SK-N-MC (cell line): ENCODE measurements at regions not wholly inside any gene's neighbourhood (a gene's known extent, or its start where the extent isn't known, plus 50 kb on each side); places are given as distances from the start of the nearest gene placed in this dataset.

Source experiments
- DNase-seq: peaks from one replicate; pipeline ENCODE4 v3.0.0-alpha.2; 2011; ENCODE audit warnings: low read depth, low spot score
- H3K27ac ChIP-seq: fragments of 200-600 bp; sonication (generic); 2 replicates; pipeline ENCODE4 v1.5.1; 2016; ENCODE audit warnings: mixed run types
- H3K36me3 ChIP-seq: fragments of 200-600 bp; sonication (generic); 2 replicates; pipeline ENCODE4 v1.6.1; 2017; ENCODE audit warnings: antibody characterized with exemption, low read length, mixed read lengths; ENCODE audit not compliant: insufficient read depth
- H3K4me3 ChIP-seq: fragments of 200-600 bp; sonication (generic); 2 replicates; pipeline ENCODE4 v1.5.1; 2016
- H3K9ac ChIP-seq: fragments of 200-600 bp; sonication (generic); 2 replicates; pipeline ENCODE4 v1.8.0; 2017; ENCODE audit warnings: mixed run types, mixed read lengths; ENCODE audit not compliant: insufficient read length
- H3K9me3 ChIP-seq: fragments of 200-600 bp; sonication (generic); 2 replicates; pipeline ENCODE4 v1.6.1; 2017; ENCODE audit warnings: low read depth, mild to moderate bottlenecking, antibody characterized with exemption, low read length, moderate library complexity, mixed read lengths
- EZH2 ChIP-seq: fragments of 200-600 bp; sonication (generic); IDR thresholded peaks from one replicate; pipeline ENCODE4 v1.6.1; 2017; ENCODE audit warnings: antibody characterized with exemption
- FOXP2 ChIP-seq: optimal IDR thresholded peaks from 2 replicates; pipeline ENCODE3; 2011; ENCODE audit warnings: mild to moderate bottlenecking, moderate library complexity; ENCODE audit not compliant: insufficient read depth; ENCODE audit errors: extremely low read length, control extremely low read depth
- POLR2AphosphoS5 ChIP-seq: IDR thresholded peaks from 2 replicates; pipeline ENCODE4 v1.6.1; 2012; ENCODE audit warnings: mild to moderate bottlenecking, low read depth, low read length, borderline replicate concordance

DNA sequence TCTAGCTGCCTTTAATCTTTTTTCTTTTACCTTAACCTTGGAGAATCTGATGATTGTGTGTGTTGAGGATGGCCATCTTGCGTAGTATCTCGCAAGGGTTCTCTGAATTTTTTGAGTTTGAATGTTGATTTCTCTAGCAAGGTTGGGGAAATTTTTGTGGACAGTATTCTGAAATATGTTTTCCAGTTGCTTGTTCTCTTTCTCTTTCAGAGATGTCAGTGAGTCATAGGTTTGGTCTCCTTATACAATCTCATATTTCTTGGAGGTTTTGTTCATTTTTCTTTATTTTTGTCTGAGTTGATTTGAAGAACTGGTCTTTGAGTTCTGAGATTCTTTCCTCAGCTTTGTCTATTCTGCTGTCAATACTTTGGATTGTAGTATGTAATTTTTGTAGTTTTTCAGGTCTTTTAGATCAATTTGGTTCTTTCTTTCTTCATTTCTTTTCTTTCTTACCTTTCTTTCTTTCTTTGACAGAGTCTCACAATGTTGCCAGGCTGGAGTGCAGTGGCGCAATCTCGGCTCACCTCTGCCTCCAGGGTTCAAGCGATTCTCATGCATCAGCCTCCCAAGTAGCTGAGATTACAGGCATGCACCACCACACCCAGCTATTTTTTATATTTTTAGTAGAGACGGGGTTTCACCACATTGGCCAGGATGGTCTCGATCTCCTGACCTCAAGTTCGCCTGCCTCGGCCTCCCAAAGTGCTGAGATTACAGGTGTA is 366.4 kb upstream of the RASGRP1 start:
- no peaks in the 10 kb centered on the region for H3K9me3 ChIP-seq
- TF ChIP-seq EZH2 (no peak), POLR2AphosphoS5 (no peak), FOXP2 (no peak)
- no peak for DNase-seq
- no peak overlapping the region for H3K9ac ChIP-seq
- H3K27ac ChIP-seq, result no peak overlapping the region
- H3K4me3 ChIP-seq, result no peak overlapping the region
- no peaks in the 10 kb centered on the region for H3K36me3 ChIP-seq

DNA sequence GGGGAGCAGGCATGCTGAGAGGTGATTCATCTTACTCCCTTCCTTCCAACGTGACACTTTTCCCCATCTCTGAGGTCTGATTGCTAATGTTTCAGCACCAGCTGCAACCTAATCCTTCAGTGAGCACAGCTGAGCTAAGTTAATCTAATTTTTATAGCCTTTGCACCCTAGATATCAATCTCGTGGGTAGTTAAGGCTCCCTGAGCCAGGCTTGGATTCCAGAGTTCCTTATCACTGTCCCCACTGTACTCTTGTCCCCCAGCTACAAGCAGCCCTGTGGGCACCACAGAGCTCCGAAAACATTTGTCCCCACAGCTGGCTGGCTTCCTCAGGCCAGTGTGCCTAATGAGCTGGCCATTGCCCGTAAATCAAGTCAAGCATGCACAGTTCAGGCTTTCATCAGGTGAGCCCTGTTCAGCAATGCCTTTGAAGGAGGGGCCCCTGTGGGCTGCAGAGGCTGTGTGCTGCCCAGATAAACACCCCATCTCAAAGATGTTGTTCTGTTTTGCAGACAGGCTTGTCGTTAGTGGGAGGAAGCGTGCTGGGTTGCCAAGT is 376.9 kb upstream of the RASGRP1 start:
- no peak overlapping the region for H3K4me3 ChIP-seq
- H3K36me3 ChIP-seq, result no peaks in the 10 kb centered on the region
- H3K9ac ChIP-seq, result no peak overlapping the region
- DNase-seq, result no peak
- no peak for TF ChIP-seq FOXP2
- TF ChIP-seq EZH2, result no peak
- no peak for TF ChIP-seq POLR2AphosphoS5
- no peaks in the 10 kb centered on the region for H3K9me3 ChIP-seq
- H3K27ac ChIP-seq, result no peak overlapping the region

DNA sequence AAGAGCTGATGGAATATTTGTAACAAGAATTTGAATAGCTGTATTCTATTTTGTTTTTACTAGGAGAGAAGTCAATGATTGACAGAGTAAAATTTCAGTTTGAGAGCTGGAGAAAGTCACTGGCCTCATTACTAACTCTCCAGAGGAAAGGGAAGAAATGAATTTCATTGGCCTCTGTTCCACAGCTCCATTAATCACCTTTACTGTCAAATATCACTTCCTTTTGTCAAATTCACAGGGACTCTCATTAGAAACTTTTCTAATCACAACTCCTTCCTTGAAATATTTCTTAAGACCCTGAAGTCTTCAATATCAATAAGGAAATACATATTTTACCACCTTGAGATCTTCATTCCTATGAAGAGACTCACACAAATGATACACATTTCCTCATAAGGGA is 379.9 kb upstream of the RASGRP1 start:
- TF ChIP-seq EZH2, result no peak
- Histone ChIP-seq H3K36me3 (no peaks in the 10 kb centered on the region), H3K27ac (no peak overlapping the region), H3K9me3 (no peaks in the 10 kb centered on the region), H3K9ac (no peak overlapping the region), H3K4me3 (no peak overlapping the region)
- DNase-seq, result no peak

DNA sequence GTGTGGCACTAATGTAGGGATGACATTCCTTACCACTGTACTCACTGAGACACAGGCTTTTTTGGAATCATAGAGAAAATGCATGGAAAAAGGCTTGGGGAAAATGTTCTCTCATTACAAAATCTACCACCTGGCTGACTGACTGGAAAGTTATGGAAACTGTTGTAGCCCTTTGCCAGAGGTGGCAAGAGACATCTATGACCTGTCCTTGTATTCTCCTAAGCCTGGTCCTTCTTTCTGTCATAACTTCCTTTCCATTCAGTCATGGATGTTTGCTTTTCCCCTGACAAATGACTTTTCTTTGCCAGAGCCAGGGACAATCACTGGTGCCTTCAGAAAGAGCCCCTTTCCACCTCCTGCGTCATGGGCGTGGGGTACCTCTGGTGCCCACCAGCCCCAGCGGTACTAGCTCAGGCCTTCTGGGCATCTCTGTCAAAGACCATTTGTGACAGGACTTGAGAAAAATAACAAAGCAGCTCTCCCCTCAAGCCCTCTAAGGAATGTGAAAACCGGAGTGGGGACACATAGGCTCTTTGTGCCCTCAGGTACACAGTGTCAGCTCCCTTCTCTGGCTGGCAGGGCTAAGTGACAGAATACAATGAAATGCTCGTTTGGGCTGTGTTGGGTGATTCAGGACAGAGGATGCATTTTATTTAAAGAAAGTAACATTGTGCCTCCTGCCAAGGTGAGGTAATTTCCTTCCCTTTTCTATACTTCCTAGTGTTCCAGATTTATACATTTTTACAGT is 381.1 kb upstream of the RASGRP1 start:
- H3K9ac ChIP-seq, result no peak overlapping the region

DNA sequence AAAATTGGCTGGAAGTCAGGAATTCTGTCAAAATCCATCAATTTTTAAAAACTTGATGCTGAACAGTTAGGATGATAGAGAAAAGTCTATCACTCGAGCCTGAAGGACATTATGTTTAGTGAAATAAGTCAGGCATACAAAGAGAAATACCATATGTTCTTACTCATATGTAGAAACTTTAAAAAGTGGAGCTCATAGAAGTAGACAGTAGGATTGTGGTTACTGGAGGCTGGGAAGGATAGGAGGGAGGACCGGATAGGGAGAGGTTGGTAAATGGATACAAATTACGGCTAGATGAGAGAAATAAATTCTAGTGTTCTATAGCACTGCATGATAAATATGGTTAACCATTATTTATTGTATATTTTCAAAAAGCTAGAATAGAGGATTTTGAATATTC is 389.5 kb upstream of the RASGRP1 start:
- no peak overlapping the region for H3K9ac ChIP-seq

More for the DNA sequence above, 381.1 kb upstream of the RASGRP1 start:
- Histone ChIP-seq H3K27ac (no peak overlapping the region), H3K36me3 (no peaks in the 10 kb centered on the region), H3K9me3 (no peaks in the 10 kb centered on the region), H3K4me3 (no peak overlapping the region)
- DNase-seq, result no peak
- no peak for TF ChIP-seq FOXP2
- no peak for TF ChIP-seq EZH2
- TF ChIP-seq POLR2AphosphoS5, result no peak

DNA sequence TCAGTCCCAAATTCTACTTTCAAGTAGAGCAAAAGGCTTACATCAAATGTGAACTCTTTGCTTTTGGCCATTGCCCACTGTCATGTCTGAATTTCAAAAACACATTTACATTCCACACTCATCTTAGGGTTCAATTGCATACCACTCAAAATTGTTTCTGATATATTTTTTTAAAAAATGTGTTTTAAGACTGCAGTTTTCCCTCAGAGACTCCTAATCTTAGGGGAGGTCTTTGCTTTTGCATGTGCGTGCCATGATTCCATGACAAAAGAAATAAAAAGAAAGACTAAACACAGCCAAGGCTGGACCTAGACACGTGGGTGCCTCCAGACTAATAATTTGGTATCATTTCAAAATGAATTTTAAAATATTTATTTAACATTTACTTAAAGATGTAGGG is 396.8 kb upstream of the RASGRP1 start:
- H3K4me3 ChIP-seq, result no peak overlapping the region
- no peak overlapping the region for H3K27ac ChIP-seq
- DNase-seq, result no peak
- H3K36me3 ChIP-seq, result no peaks in the 10 kb centered on the region
- no peak overlapping the region for H3K9ac ChIP-seq
- TF ChIP-seq POLR2AphosphoS5, result no peak
- TF ChIP-seq EZH2, result no peak
- TF ChIP-seq FOXP2, result no peak
- H3K9me3 ChIP-seq, result no peaks in the 10 kb centered on the region

More for the DNA sequence above, 389.5 kb upstream of the RASGRP1 start:
- no peak overlapping the region for H3K4me3 ChIP-seq
- TF ChIP-seq POLR2AphosphoS5 (no peak), EZH2 (no peak), FOXP2 (no peak)
- H3K36me3 ChIP-seq, result no peaks in the 10 kb centered on the region
- no peak overlapping the region for H3K27ac ChIP-seq
- no peaks in the 10 kb centered on the region for H3K9me3 ChIP-seq
- no peak for DNase-seq

DNA sequence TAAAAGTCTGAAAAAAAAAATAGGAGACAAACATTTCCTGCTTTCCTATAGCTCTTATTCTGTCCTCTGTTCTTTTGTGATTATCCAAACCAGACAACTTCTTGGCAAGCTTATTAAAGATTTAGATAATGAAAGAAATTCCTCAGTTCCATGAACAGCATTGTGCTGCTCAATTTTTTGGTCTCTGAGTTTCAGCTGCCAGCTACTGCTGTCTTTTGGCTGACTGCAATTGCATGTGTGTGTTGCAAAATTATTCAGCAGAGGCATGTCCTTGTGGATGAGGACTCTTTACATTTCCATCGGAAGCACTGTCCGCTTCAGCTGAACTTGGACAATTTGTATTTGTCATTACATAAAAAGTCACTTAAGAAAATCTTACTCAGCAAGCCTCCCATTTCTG is 397.3 kb upstream of the RASGRP1 start:
- Histone ChIP-seq H3K9me3 (no peaks in the 10 kb centered on the region), H3K4me3 (no peak overlapping the region), H3K9ac (no peak overlapping the region), H3K27ac (no peak overlapping the region), H3K36me3 (no peaks in the 10 kb centered on the region)
- TF ChIP-seq EZH2, result no peak
- TF ChIP-seq FOXP2, result no peak
- TF ChIP-seq POLR2AphosphoS5, result no peak
- DNase-seq, result no peak

DNA sequence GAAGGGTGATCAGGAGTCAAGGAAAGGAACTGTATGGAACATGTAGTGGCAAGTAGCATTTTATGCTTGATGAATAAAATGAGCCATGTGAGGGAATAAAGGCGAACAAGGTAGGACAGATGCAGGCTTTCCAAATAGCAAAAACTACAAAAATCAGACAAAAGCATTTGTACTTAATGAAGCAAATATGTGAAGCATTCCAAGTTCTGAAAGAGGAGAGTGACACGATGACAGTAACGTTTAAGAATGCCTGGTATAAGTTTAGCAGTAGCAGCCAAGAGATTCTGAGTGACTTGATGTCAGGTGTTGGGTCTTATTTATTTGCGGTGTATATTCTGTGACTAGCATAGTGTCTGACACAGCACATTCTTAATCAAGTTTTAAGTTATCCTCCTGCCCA is 408.2 kb upstream of the RASGRP1 start:
- Histone ChIP-seq H3K36me3 (no peaks in the 10 kb centered on the region), H3K9me3 (no peaks in the 10 kb centered on the region), H3K4me3 (no peak overlapping the region), H3K27ac (no peak overlapping the region), H3K9ac (no peak overlapping the region)
- DNase-seq, result no peak
- no peak for TF ChIP-seq EZH2
- no peak for TF ChIP-seq FOXP2
